Mucosa of stomach (tissue), 1 donor: ENCODE measurements at regions not wholly inside any gene's neighbourhood (a gene's known extent, or its start where the extent isn't known, plus 50 kb on each side); places are given as distances from the start of the nearest gene placed in this dataset.

Experiments used
- H3K27me3 ChIP-seq: one replicate; pipeline ENCODE4 v1.7.0; 2013; ENCODE audit warnings: mild to moderate bottlenecking, low read length; ENCODE audit not compliant: control insufficient read depth, insufficient read depth
- H3K36me3 ChIP-seq: one replicate; pipeline ENCODE4 v1.7.0; 2013; ENCODE audit warnings: low read length; ENCODE audit not compliant: control insufficient read depth, insufficient read depth
- H3K4me1 ChIP-seq: one replicate; pipeline ENCODE4 v1.7.0; 2013; ENCODE audit warnings: mild to moderate bottlenecking, low read length; ENCODE audit not compliant: control insufficient read depth, insufficient read depth
- H3K4me3 ChIP-seq: one replicate; pipeline ENCODE4 v1.7.0; 2013; ENCODE audit warnings: low read length
- H3K9ac ChIP-seq: one replicate; pipeline ENCODE4 v1.7.0; 2013; ENCODE audit warnings: mild to moderate bottlenecking, low read length, moderate library complexity
- H3K9me3 ChIP-seq: one replicate; pipeline ENCODE4 v1.7.0; 2013; ENCODE audit warnings: mild to moderate bottlenecking, low read length, moderate library complexity; ENCODE audit not compliant: control insufficient read depth
- donor health status: Pancreatic carcinoma.

DNA sequence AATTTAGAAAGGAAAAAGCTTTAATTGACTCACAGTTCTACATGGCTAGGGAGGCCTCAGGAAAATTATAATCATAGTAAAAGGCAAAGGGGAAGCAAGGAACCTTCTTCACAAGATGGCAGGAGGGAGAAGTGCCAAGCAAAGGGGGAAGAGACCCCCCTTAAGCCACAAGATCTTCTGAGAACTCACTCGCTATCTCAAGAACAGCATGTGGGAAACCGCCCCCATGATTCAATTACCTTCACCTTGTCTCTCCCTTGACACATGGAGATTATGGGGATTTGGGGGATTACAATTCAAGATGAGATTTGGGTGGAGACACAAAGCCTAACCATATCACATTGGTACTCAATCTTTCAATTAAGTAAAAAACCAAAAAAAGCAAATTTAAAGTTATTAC is 1778.7 kb upstream of the MIR17HG start:
- Histone ChIP-seq H3K9ac (no peak overlapping the region), H3K9me3 (no peaks in the 10 kb centered on the region), H3K27me3 (no peaks in the 10 kb centered on the region), H3K4me3 (no peak overlapping the region), H3K4me1 (no peaks in the 10 kb centered on the region), H3K36me3 (no peaks in the 10 kb centered on the region)

DNA sequence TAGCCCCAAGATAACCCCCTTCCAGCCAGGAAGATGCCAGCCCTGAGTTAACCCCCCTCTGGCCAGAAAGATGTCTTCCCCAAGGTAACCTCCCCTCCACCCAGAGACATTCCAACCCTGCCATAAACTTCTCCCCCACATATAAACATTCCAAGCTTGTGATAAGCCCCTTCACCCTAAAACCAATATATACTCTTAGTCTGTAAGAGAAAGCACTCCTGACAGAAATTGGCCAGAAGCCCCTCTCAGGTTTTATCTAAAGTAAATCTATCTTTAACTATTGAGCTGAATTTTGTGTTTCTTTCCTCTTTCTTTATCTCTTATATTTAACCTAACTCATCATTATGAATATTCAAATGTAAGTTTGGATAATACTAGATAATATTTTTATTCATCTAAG is 1775.8 kb upstream of the MIR17HG start:
- Histone ChIP-seq H3K27me3 (no peaks in the 10 kb centered on the region), H3K9ac (no peak overlapping the region), H3K4me1 (no peaks in the 10 kb centered on the region), H3K36me3 (no peaks in the 10 kb centered on the region), H3K9me3 (no peaks in the 10 kb centered on the region), H3K4me3 (no peak overlapping the region)

DNA sequence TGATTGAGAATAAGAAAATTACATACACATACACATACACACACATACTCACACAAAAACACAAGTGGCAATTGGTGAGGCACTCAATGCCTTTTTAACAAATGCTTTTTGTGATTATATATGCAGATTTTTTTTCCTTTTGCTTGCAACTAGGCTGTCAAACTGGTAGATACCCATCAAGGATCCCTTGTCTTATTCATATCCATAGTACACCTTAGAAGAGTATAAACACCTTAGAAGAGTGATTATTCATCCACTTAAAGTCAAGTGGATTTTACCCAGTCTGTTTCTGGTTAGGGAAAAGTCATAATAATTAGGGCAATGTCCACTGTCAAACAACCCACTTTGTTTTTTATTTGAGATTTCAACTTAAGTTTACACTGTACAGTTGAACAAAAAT is 1773.4 kb upstream of the MIR17HG start:
- H3K4me1 ChIP-seq: no peaks in the 10 kb centered on the region
- H3K27me3 ChIP-seq: no peaks in the 10 kb centered on the region
- H3K9me3 ChIP-seq: no peaks in the 10 kb centered on the region
- no peak overlapping the region for H3K4me3 ChIP-seq
- no peak overlapping the region for H3K9ac ChIP-seq
- H3K36me3 ChIP-seq: no peaks in the 10 kb centered on the region

DNA sequence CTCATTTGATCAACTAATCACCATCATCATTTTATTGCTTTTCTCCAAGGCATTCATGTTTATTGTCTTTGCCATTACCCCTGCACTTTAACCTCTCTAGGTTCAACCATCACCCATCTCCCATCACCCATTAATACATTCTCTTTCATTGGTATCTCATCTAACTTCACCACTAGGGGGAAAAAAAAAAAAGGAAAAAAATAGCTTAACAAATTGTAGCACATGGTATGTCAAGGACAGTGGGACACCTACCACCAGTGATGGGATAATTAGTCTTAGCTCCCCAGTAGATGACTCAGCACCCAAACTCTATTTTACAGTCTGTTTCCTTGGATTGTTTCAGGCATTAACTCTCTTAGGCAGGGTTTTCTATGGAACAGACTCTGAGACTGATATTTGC is 1770.2 kb upstream of the MIR17HG start:
- no peaks in the 10 kb centered on the region for H3K27me3 ChIP-seq
- no peak overlapping the region for H3K4me3 ChIP-seq
- no peaks in the 10 kb centered on the region for H3K36me3 ChIP-seq
- H3K9ac ChIP-seq: no peak overlapping the region
- H3K9me3 ChIP-seq: no peaks in the 10 kb centered on the region
- no peaks in the 10 kb centered on the region for H3K4me1 ChIP-seq

DNA sequence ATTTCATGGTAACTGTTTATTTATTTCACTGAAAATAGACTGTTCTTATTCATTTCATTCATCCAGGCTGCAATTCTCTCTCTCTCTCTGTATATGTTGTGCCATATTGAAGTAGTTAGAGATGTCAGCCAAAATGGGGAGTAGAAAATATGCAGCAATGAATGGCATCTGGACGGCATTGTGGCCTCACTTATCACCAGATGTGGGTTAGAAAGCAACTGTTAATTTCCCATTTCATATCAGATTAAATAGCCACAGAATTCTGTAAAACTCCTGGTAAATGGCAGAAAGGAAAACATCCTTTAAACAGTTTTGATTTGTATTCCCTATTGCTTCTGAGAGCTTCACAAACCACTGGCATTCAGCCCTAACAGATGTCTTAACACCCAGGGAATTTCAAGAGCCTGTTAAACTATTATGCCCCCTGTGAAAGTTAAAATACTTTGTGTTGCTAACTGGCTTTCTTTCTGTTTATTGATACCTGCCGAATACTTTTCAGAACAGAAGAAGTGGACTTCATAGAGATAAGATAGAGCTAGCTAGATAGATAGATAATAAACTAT is 1763.3 kb upstream of the MIR17HG start:
- Histone ChIP-seq H3K36me3 (no peaks in the 10 kb centered on the region), H3K4me1 (no peaks in the 10 kb centered on the region), H3K9me3 (no peaks in the 10 kb centered on the region), H3K4me3 (no peak overlapping the region), H3K27me3 (no peaks in the 10 kb centered on the region), H3K9ac (no peak overlapping the region)

DNA sequence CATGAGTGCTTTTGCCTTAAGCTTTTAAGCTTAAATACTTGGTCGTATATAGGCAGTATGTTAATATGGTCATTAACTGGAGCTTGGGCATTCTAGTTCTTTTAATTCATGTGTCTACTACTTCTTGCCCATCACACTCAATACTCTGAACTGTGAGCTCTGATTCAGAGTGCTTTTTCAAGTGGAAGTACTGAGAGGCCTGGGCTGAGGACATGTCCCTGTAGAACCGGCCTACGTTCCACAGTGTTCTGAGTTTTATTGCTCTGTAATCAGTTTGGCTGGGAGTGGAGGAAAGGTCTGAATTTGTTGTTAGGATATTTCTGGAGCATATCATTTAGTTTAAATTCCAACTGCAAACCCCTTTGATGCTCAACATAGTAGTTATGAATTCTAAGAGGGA is 1744.8 kb upstream of the MIR17HG start:
- no peaks in the 10 kb centered on the region for H3K4me1 ChIP-seq
- no peak overlapping the region for H3K9ac ChIP-seq
- no peaks in the 10 kb centered on the region for H3K27me3 ChIP-seq
- no peaks in the 10 kb centered on the region for H3K9me3 ChIP-seq
- no peaks in the 10 kb centered on the region for H3K36me3 ChIP-seq
- no peak overlapping the region for H3K4me3 ChIP-seq

DNA sequence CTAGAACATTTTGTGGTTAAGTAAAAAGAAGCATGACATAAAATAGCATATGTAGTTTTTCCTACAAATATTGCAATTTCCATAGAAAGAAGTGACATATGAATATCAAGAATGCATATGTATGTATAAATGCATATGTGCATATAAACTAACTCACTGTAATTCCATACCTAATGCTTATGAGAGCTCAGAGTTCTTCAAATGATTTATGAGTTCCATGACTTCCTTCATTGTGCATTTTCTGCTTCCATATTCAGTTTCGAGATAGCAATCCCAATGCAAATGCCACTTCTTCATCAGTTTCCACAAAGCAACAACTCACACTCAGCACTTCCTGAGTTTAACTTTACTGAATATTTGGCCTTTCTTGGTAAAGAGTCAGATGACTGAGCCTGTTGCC is 1744.3 kb upstream of the MIR17HG start:
- H3K9me3 ChIP-seq: no peaks in the 10 kb centered on the region
- H3K4me1 ChIP-seq: no peaks in the 10 kb centered on the region
- no peak overlapping the region for H3K9ac ChIP-seq
- H3K36me3 ChIP-seq: no peaks in the 10 kb centered on the region
- H3K27me3 ChIP-seq: no peaks in the 10 kb centered on the region
- no peak overlapping the region for H3K4me3 ChIP-seq

DNA sequence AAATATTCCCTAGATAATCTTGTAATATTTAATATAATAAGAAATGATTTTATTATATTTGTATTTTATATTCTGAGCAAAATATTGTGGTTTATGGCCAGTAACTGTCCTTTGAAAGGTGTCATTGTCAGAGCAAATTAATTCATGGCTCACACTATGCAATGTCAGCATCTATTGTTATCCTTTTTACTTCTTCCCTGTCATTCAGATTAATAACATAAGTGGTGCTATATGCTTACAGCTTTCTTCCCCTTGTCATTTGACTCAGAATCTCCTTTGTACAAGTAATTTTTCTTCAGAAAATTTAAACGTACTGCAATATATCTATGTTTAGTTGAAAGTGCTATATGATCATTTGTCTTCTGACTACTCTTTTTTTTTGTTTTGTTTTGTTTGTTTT is 1738.2 kb upstream of the MIR17HG start:
- no peak overlapping the region for H3K4me3 ChIP-seq
- no peaks in the 10 kb centered on the region for H3K4me1 ChIP-seq
- H3K9ac ChIP-seq: no peak overlapping the region
- H3K9me3 ChIP-seq: no peaks in the 10 kb centered on the region
- H3K27me3 ChIP-seq: no peaks in the 10 kb centered on the region
- H3K36me3 ChIP-seq: no peaks in the 10 kb centered on the region

DNA sequence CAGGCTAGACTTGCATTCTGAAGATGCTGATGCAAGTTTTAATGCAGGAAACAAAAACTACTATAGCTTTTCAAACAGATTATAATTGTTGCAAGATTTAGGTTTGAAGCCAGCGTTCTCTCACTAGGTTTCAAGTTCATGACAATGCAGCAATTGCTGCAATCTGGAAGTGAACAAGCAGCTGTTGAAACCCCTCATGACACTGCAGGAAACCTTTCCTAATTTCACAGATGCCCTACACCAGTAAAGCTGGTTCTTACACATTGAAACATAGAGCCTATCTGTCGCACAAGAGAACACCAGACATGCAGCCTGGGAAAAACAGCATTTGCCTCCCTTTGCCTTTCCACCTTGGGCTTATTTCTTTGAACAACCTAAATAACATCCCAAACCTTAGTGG is 1737.2 kb upstream of the MIR17HG start:
- Histone ChIP-seq H3K9ac (no peak overlapping the region), H3K4me1 (no peaks in the 10 kb centered on the region), H3K9me3 (no peaks in the 10 kb centered on the region), H3K4me3 (no peak overlapping the region), H3K27me3 (no peaks in the 10 kb centered on the region), H3K36me3 (no peaks in the 10 kb centered on the region)

DNA sequence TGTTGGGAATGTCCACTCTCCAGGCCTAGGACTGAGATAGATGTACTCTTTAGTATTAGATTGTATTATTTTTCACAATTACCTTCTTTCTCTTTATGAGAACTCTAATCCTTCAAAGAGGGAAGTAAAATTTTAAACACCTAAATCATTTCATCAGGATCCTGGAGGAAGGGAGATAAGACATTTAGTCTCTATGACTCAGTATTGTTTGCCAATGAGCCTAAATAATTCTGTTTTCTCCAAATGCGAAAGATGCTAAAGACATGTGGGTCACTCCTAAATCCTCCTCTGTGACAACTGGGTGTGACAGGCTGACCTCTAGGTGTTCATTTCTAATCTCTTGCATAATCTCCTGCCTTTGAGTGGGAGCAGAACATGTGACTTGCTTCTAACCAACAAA is 1736.6 kb upstream of the MIR17HG start:
- no peaks in the 10 kb centered on the region for H3K4me1 ChIP-seq
- H3K27me3 ChIP-seq: no peaks in the 10 kb centered on the region
- no peak overlapping the region for H3K9ac ChIP-seq
- no peaks in the 10 kb centered on the region for H3K36me3 ChIP-seq
- H3K4me3 ChIP-seq: no peak overlapping the region
- no peaks in the 10 kb centered on the region for H3K9me3 ChIP-seq

DNA sequence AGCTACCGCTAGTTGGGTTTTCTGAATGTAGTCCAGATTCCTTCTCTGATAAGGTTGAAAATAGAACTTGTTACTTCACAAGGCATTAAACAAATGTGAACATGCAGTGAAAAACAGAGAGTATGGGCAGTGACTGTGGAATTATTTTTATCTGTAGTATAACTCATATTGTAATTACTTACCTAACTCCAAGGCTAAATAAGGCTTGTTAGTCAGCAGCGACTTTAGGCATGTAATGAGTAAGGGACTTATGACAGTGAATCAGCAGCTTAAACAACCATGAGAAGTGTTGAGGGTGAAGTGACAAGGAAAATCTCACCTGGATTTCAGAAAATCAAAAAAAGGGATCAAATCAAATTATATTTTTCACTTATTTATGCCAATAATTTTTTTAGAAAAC is 1719.5 kb upstream of the MIR17HG start:
- H3K4me3 ChIP-seq: no peak overlapping the region
- no peak overlapping the region for H3K9ac ChIP-seq
- H3K4me1 ChIP-seq: no peaks in the 10 kb centered on the region
- no peaks in the 10 kb centered on the region for H3K27me3 ChIP-seq
- H3K9me3 ChIP-seq: no peaks in the 10 kb centered on the region
- H3K36me3 ChIP-seq: no peaks in the 10 kb centered on the region

DNA sequence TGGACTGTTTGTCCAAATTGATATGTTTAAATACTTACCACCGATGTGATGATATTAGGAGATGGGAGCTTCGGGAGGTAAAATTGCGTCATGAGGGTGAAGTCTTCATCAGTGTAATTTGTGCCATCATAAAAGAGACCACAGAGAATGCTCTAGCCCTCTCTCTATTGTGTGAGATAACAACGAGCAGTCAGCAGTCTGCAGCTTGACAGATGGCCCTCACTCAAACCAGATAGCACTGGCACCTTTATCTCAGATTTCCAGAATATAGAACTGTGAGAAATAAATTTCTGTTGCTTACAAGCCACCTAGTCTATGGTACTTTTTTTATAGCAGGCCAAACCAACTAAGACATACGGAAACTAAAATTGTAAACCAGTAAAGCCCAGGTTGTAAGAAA is 1718.9 kb upstream of the MIR17HG start:
- no peaks in the 10 kb centered on the region for H3K4me1 ChIP-seq

DNA sequence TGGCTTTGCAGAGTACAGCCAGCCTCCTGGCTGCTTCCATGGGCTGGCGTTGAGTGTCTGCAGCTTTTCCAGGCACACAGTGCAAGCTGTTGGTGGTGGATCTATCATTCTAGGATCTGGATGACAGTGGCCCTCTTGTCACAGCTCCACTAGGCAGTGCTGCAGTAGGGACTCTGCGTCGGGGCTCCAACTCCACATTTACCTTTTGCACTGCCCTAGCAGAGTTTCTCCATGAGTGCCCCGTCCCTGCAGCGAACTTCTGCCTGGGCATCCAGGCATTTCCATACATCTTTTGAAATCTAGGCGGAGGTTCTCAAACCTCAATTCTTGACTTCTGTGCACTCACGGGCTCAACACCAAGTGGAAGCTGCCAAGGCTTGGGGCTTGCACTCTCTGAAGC is 1697.3 kb upstream of the MIR17HG start:
- no peaks in the 10 kb centered on the region for H3K36me3 ChIP-seq
- H3K4me3 ChIP-seq: no peak overlapping the region
- no peaks in the 10 kb centered on the region for H3K27me3 ChIP-seq
- H3K9me3 ChIP-seq: no peaks in the 10 kb centered on the region
- H3K4me1 ChIP-seq: no peaks in the 10 kb centered on the region
- H3K9ac ChIP-seq: no peak overlapping the region

More for the DNA sequence above, 1718.9 kb upstream of the MIR17HG start:
- Histone ChIP-seq H3K36me3 (no peaks in the 10 kb centered on the region), H3K9ac (no peak overlapping the region), H3K27me3 (no peaks in the 10 kb centered on the region), H3K4me3 (no peak overlapping the region), H3K9me3 (no peaks in the 10 kb centered on the region)
